Sigmoid colon (tissue), 6 donors: ENCODE measurements at regions not wholly inside any gene's neighbourhood (a gene's known extent, or its start where the extent isn't known, plus 50 kb on each side); places are given as distances from the start of the nearest gene placed in this dataset.

ENCODE experiments used
- DNase-seq: peaks from one replicate; pipeline ENCODE4 v3.0.0-alpha.2; 2019
- H3K27ac ChIP-seq, 4 donors: fragments of 200-600 bp; sonication (generic); one replicate each; pipeline ENCODE4 v1.5.1; 2016 to 2019; ENCODE audit warnings: mild to moderate bottlenecking in 1 of 4
- H3K27me3 ChIP-seq, 3 donors: fragments of 200-600 bp; sonication (generic); one replicate each; pipeline ENCODE4 v1.5.1; 2019; ENCODE audit warnings: mild to moderate bottlenecking in 1 of 3
- H3K36me3 ChIP-seq, 4 donors: fragments of 200-600 bp; sonication (generic); one replicate each; pipeline ENCODE4 v1.5.1; 2016 to 2019
- H3K4me1 ChIP-seq, 4 donors: fragments of 200-600 bp; sonication (generic); one replicate each; pipeline ENCODE4 v1.5.1; 2017 to 2019
- H3K4me3 ChIP-seq, 4 donors: fragments of 200-600 bp; sonication (generic); one replicate each; pipeline ENCODE4 v1.5.1; 2017 to 2019; ENCODE audit warnings: mild to moderate bottlenecking in 2 of 4, moderate library complexity in 1 of 4
- H3K9me3 ChIP-seq, 4 donors: fragments of 200-600 bp in 3 of 4; sonication (generic) in 3 of 4; one replicate each; pipeline versions ENCODE4 v1.5.1 to v1.6.1; 2013 to 2019
- EP300 ChIP-seq, 4 donors: sonication (generic); formaldehyde crosslinking; IDR thresholded peaks; one replicate each; pipeline ENCODE4 v1.6.1; 2017; ENCODE audit warnings: antibody characterized with exemption in 4 of 4
- POLR2A ChIP-seq, 2 donors: fragments of 450-650 bp; IDR thresholded peaks; one replicate each; pipeline ENCODE4 v1.6.1; 2016; ENCODE audit warnings: antibody characterized with exemption in 2 of 2, mild to moderate bottlenecking in 2 of 2, moderate library complexity in 2 of 2
- POLR2AphosphoS5 ChIP-seq, 4 donors: sonication (generic); formaldehyde crosslinking; IDR thresholded peaks; one replicate each; pipeline ENCODE4 v1.6.1; 2017; ENCODE audit warnings: antibody characterized with exemption in 4 of 4
- WGBS, 2 donors: extraction: QIAGEN DNeasy Blood & Tissue Kit; methylation state at CpG; one replicate each; pipeline ENCODE4 v1.1.7; 2013; 5-methylcytosine and 5-hydroxymethylcytosine counted together
- intact Hi-C: fragments of 100-400 bp; cut with DNase I; formaldehyde crosslinking; loops from one replicate; pipeline ENCODE4 v1.15.1; 2023
- TF ChIP-seq, protein P1 (sequence below), 4 experiments: fragments of 450-650 bp in 3 of 4; fragments of 200-600 bp in 1 of 4; IDR thresholded peaks; one replicate each; pipeline ENCODE4 v1.5.1; 2016 to 2019; ENCODE audit warnings: antibody characterized with exemption in 4 of 4, mild to moderate bottlenecking in 3 of 4, moderate library complexity in 2 of 4
- donor health status: healthy with polysubstance abuse.
- donor health status: healthy.

- no peak overlapping the region for H3K27ac ChIP-seq
- no peaks in the 10 kb centered on the region for H3K36me3 ChIP-seq
- WGBS, 2 donors: 62 to 80% methylated on average over 1 of the region's 1 CpG
- H3K4me3 ChIP-seq: no peak overlapping the region
- H3K27me3 ChIP-seq: no peaks in the 10 kb centered on the region
- peak; percentile 35 to 63 (median 54) for TF ChIP-seq POLR2AphosphoS5 (IDR thresholded peaks at IDR 0.05)
- no peak for TF ChIP-seq EP300 (IDR thresholded peaks at IDR 0.05)
- intact Hi-C loops: no loop called here
- no peak for DNase-seq
- H3K9me3 ChIP-seq: peaks cover 0 to under 1% (median 0%) of the 10 kb centered on the region in 4 donors
- H3K4me1 ChIP-seq: no peaks in the 10 kb centered on the region
Measured at GRCh38 chr1:55741516-55741915, 526.4 kb upstream of the USP24 start.

- TF ChIP-seq POLR2A (IDR thresholded peaks at IDR 0.05): no peak
- no peak for TF ChIP-seq POLR2AphosphoS5 (IDR thresholded peaks at IDR 0.05)
- TF ChIP-seq EP300 (IDR thresholded peaks at IDR 0.05): no peak
- TF ChIP-seq, protein P1, sequence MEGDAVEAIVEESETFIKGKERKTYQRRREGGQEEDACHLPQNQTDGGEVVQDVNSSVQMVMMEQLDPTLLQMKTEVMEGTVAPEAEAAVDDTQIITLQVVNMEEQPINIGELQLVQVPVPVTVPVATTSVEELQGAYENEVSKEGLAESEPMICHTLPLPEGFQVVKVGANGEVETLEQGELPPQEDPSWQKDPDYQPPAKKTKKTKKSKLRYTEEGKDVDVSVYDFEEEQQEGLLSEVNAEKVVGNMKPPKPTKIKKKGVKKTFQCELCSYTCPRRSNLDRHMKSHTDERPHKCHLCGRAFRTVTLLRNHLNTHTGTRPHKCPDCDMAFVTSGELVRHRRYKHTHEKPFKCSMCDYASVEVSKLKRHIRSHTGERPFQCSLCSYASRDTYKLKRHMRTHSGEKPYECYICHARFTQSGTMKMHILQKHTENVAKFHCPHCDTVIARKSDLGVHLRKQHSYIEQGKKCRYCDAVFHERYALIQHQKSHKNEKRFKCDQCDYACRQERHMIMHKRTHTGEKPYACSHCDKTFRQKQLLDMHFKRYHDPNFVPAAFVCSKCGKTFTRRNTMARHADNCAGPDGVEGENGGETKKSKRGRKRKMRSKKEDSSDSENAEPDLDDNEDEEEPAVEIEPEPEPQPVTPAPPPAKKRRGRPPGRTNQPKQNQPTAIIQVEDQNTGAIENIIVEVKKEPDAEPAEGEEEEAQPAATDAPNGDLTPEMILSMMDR (IDR thresholded peaks at IDR 0.05): no peak
- Histone ChIP-seq H3K4me1 (no peaks in the 10 kb centered on the region), H3K36me3 (no peaks in the 10 kb centered on the region), H3K9me3 (no peaks in the 10 kb centered on the region), H3K4me3 (no peak overlapping the region), H3K27me3 (no peaks in the 10 kb centered on the region), H3K27ac (no peak overlapping the region)
- intact Hi-C loops: no loop called here
- no peak for DNase-seq
Measured at GRCh38 chr1:55735106-55735505, 519.9 kb upstream of the USP24 start.

- H3K4me1 ChIP-seq: peaks cover 0 to 8% (median 4%) of the 10 kb centered on the region in 4 donors
- no peak for DNase-seq
- 73 to 84% methylated on average over 3 of the region's 3 CpGs for WGBS, 2 donors
- H3K27ac ChIP-seq: no peak overlapping the region
- H3K36me3 ChIP-seq: no peaks in the 10 kb centered on the region
- no peaks in the 10 kb centered on the region for H3K27me3 ChIP-seq
- H3K9me3 ChIP-seq: no peaks in the 10 kb centered on the region
- intact Hi-C loops: no loop called here
- H3K4me3 ChIP-seq: no peak overlapping the region
- no peak for TF ChIP-seq EP300 (IDR thresholded peaks at IDR 0.05)
- no peak for TF ChIP-seq POLR2A (IDR thresholded peaks at IDR 0.05)
- TF ChIP-seq, protein P1 (IDR thresholded peaks at IDR 0.05): no peak
- no peak for TF ChIP-seq POLR2AphosphoS5 (IDR thresholded peaks at IDR 0.05)
Measured at GRCh38 chr1:55726994-55727393, 511.8 kb upstream of the USP24 start.

GRCh38 chr1:55725378-55725777 is 510.2 kb upstream of the USP24 start:
- WGBS, 2 donors: 95 to 100% methylated on average over 1 of the region's 1 CpG
- Histone ChIP-seq H3K9me3 (no peaks in the 10 kb centered on the region), H3K27me3 (no peaks in the 10 kb centered on the region), H3K4me1 (peaks cover 0 to 13% (median 7%) of the 10 kb centered on the region in 4 donors), H3K27ac (peak overlapping the region in 1 of 4 donors; percentile 27), H3K4me3 (no peak overlapping the region), H3K36me3 (no peaks in the 10 kb centered on the region)
- TF ChIP-seq POLR2AphosphoS5 (IDR thresholded peaks at IDR 0.05) (peak in 1 of 4 donors; percentile 37), POLR2A (IDR thresholded peaks at IDR 0.05) (no peak)
- intact Hi-C loops: no loop called here
- DNase-seq: no peak

- Histone ChIP-seq H3K4me3 (no peak overlapping the region), H3K9me3 (no peaks in the 10 kb centered on the region), H3K27ac (peak overlapping the region in 1 of 4 donors; percentile 27), H3K4me1 (peaks cover 0 to 19% (median 12%) of the 10 kb centered on the region in 4 donors), H3K27me3 (no peaks in the 10 kb centered on the region), H3K36me3 (no peaks in the 10 kb centered on the region)
- WGBS, 2 donors: 83 to 90% methylated on average over 7 of the region's 7 CpGs
- TF ChIP-seq POLR2AphosphoS5 (IDR thresholded peaks at IDR 0.05): no peak
- TF ChIP-seq, protein P1 (IDR thresholded peaks at IDR 0.05): no peak
- TF ChIP-seq EP300 (IDR thresholded peaks at IDR 0.05): no peak
- TF ChIP-seq POLR2A (IDR thresholded peaks at IDR 0.05): no peak
- intact Hi-C loops: no loop called here
- no peak for DNase-seq
Measured at GRCh38 chr1:55724551-55725325, 509.6 kb upstream of the USP24 start.
